Fibroblast of lung (primary cell): ENCODE measurements at regions not wholly inside any gene's neighbourhood (a gene's known extent, or its start where the extent isn't known, plus 50 kb on each side); places are given as distances from the start of the nearest gene placed in this dataset.

Source experiments
- CTCF ChIP-seq, 2 donors: IDR thresholded peaks in 1 of 2; conservative IDR thresholded peaks in 1 of 2; 1 replicate in 1 of 2; 2 replicates in 1 of 2; pipeline ENCODE4 v1.5.1; 2011 to 2012; ENCODE audit warnings: low read length in 2 of 2, control low read depth in 1 of 2, inconsistent platforms in 1 of 2, low read depth in 1 of 2, mild to moderate bottlenecking in 1 of 2
- EZH2 ChIP-seq: IDR thresholded peaks from 2 replicates; pipeline ENCODE4 v1.5.1; 2012; ENCODE audit warnings: low read length, control low read depth, mild to moderate bottlenecking; ENCODE audit errors: missing control alignments

- no peak for TF ChIP-seq CTCF (conservative IDR thresholded peaks at IDR 0.05 in 1 of 2, IDR thresholded peaks at IDR 0.05 in 1 of 2; ENCODE audit: low read depth in 1 of 2, low read length in 2 of 2)
- no peak for TF ChIP-seq EZH2
These were observed 125.3 kb upstream of the PLCB4 start for GRCh38 chr20:8943631-8944030.
